ENCODE measurements at regions not wholly inside any gene's neighbourhood (a gene's known extent, or its start where the extent isn't known, plus 50 kb on each side); places are given as distances from the start of the nearest gene placed in this dataset.

DNA sequence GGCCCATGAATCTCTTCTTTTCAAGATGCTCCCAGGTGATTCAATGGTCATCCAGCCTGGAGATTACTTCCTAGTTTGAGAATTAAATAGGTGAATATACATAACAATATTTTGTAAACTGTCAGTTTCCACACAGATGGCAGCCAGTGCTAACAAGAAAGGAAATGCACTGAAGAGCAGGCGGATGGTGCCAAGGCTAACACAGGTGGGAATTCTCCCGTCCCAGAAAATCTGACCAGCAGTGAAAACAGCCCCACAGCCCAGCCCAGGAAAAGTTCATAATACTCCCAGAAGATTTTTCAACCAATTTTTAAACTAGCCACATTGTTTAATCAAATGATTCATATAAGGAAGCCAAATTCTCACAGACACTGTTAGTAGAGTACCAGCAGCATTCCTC is 387.2 kb upstream of the GATB start:
- TF ChIP-seq, protein P1, sequence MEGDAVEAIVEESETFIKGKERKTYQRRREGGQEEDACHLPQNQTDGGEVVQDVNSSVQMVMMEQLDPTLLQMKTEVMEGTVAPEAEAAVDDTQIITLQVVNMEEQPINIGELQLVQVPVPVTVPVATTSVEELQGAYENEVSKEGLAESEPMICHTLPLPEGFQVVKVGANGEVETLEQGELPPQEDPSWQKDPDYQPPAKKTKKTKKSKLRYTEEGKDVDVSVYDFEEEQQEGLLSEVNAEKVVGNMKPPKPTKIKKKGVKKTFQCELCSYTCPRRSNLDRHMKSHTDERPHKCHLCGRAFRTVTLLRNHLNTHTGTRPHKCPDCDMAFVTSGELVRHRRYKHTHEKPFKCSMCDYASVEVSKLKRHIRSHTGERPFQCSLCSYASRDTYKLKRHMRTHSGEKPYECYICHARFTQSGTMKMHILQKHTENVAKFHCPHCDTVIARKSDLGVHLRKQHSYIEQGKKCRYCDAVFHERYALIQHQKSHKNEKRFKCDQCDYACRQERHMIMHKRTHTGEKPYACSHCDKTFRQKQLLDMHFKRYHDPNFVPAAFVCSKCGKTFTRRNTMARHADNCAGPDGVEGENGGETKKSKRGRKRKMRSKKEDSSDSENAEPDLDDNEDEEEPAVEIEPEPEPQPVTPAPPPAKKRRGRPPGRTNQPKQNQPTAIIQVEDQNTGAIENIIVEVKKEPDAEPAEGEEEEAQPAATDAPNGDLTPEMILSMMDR (IDR thresholded peaks at IDR 0.05; ENCODE audit: unreplicated experiment in 3 of 3): no peak
- Mint-ChIP-seq H3K27ac (no peak overlapping the region), H3K4me3 (no peak overlapping the region), H3K9me3 (peaks cover 33% of the 10 kb centered on the region), H3K4me1 (no peaks in the 10 kb centered on the region), H3K36me3 (ENCODE audit: low read depth) (peaks cover 10% of the 10 kb centered on the region), H3K27me3 (ENCODE audit: low read depth) (peaks cover 11% of the 10 kb centered on the region)

DNA sequence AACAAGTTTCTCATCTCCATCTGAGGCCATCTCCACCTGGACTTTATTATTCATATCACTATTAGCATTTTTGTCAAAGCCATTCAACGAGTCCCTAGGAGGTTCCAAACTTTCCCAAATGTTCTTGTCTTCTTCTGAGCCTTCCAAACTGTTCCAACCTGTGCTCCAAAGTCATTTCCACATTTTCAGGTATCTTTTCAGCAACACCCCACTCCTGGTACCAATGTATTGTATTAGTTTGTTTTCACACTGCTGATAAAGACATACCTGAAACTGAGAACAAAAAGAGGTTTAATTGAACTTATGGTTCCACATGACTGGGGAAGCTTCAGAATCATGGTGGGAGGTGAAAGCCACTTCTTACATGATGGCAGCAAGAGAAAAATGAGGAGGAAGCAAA is 385.4 kb upstream of the GATB start:
- H3K4me3 Mint-ChIP-seq: no peak overlapping the region
- TF ChIP-seq, protein P1 (IDR thresholded peaks at IDR 0.05; ENCODE audit: unreplicated experiment in 3 of 3): no peak
- peaks cover 39% of the 10 kb centered on the region for H3K9me3 Mint-ChIP-seq
- H3K27ac Mint-ChIP-seq: no peak overlapping the region
- no peaks in the 10 kb centered on the region for H3K4me1 Mint-ChIP-seq
- H3K27me3 Mint-ChIP-seq (ENCODE audit: low read depth): peaks cover 4% of the 10 kb centered on the region
- peaks cover 10% of the 10 kb centered on the region for H3K36me3 Mint-ChIP-seq (ENCODE audit: low read depth)

DNA sequence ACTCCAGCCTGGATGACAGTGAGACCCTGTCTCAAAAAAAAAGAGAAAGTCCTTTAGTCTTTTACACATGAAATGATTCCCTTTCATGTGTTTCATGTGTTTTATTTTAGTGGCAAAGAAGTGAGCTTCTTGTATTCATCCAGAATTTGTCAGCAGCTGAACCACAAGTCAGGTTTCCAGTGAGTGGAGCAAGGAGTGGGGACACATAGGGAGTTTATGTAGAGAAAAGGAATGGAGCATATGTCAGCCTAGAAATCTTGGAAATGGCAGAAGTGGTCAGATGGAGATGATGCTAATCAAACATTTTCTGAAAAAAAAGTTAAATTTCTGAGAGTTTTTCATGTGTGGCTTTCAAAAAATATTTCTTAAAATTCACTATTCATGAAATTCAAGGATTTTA is 383.0 kb upstream of the GATB start:
- no peaks in the 10 kb centered on the region for H3K27me3 Mint-ChIP-seq (ENCODE audit: low read depth)
- H3K27ac Mint-ChIP-seq: no peak overlapping the region
- peaks cover 40% of the 10 kb centered on the region for H3K9me3 Mint-ChIP-seq
- peaks cover 10% of the 10 kb centered on the region for H3K36me3 Mint-ChIP-seq (ENCODE audit: low read depth)
- H3K4me1 Mint-ChIP-seq: no peaks in the 10 kb centered on the region
- no peak overlapping the region for H3K4me3 Mint-ChIP-seq
- TF ChIP-seq, protein P1 (IDR thresholded peaks at IDR 0.05; ENCODE audit: unreplicated experiment in 3 of 3): no peak

DNA sequence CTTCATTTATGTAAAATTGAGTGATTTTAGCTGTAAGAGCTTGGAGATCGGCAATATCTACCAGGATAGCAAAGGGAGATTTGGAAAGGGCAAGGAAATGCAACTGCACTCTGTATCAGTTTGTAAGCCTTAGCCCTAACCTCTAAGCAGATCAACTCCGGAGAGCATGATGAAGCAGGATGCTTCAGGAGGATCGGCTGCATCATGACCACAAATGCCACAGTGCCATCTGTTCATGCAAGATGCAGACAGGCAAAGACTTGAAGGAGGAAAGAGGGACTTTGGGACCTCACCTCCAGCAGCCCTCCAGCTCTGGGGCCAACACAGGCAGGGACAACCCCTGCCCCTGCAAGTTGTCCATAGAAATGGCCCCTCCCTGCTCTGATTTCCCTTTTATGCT is 377.6 kb upstream of the GATB start:
- Mint-ChIP-seq H3K4me3 (no peak overlapping the region), H3K36me3 (ENCODE audit: low read depth) (no peaks in the 10 kb centered on the region), H3K27ac (no peak overlapping the region), H3K4me1 (peaks cover 12% of the 10 kb centered on the region), H3K9me3 (peaks cover 8% of the 10 kb centered on the region), H3K27me3 (ENCODE audit: low read depth) (peaks cover 4% of the 10 kb centered on the region)
- TF ChIP-seq, protein P1 (IDR thresholded peaks at IDR 0.05; ENCODE audit: unreplicated experiment in 3 of 3): no peak

DNA sequence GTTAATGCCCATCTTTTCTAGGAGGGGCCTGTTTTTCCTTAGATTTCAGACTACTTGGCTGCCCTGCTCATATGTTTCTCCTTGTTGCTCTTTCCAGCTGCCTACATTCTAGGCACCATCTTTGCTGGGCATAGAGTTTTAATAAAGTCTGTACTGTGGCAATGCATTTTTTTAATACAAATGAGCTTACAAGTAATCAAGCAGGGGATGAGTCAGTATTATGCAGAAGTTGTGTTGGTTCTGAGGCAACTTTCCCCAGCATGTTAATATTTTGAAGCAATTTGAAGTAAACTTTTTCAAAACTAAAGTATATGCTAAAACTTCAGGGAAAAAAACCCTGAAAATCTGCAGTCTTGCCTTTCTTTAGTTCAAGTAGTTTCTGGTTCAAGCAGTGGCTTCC is 372.0 kb upstream of the GATB start:
- H3K27me3 Mint-ChIP-seq (ENCODE audit: low read depth): peaks cover 4% of the 10 kb centered on the region
- TF ChIP-seq, protein P1 (IDR thresholded peaks at IDR 0.05; ENCODE audit: unreplicated experiment in 3 of 3): no peak
- no peak overlapping the region for H3K4me3 Mint-ChIP-seq
- H3K9me3 Mint-ChIP-seq: peaks cover 4% of the 10 kb centered on the region
- H3K36me3 Mint-ChIP-seq (ENCODE audit: low read depth): no peaks in the 10 kb centered on the region
- H3K4me1 Mint-ChIP-seq: peaks cover 22% of the 10 kb centered on the region
- H3K27ac Mint-ChIP-seq: peak overlapping the region in 1 of 3 experiments; percentile 27

DNA sequence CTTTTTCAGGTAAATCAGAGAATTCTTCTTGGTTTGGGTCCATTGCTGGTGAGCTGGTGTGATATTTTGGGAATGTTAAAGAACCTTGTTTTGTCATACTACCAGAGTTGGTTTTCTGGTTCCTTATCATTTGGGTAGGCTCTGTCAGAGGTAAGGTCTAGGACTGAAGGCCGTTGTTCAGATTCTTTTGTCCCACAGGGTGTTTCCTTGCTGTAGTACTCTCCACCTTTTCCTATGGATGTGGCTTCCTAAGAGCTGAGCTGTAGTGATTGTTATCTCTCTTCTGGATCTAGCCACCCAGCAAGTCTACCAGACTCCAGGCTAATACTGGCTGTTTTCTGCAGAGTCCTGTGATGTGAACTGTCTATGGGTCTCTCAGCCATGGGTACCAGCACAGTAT is 367.5 kb upstream of the GATB start:
- Mint-ChIP-seq H3K36me3 (ENCODE audit: low read depth) (no peaks in the 10 kb centered on the region), H3K27me3 (ENCODE audit: low read depth) (peaks cover 4% of the 10 kb centered on the region), H3K27ac (no peak overlapping the region), H3K4me1 (peaks cover 10% of the 10 kb centered on the region), H3K9me3 (peaks cover 31% of the 10 kb centered on the region), H3K4me3 (no peak overlapping the region)
- TF ChIP-seq, protein P1 (IDR thresholded peaks at IDR 0.05; ENCODE audit: unreplicated experiment in 3 of 3): no peak

Measured in nephron (organoid).